Erythroblast (primary cell): ENCODE measurements at regions not wholly inside any gene's neighbourhood (a gene's known extent, or its start where the extent isn't known, plus 50 kb on each side); places are given as distances from the start of the nearest gene placed in this dataset.

Experiments used
- GATA1 ChIP-seq: IDR thresholded peaks from 2 replicates; pipeline ENCODE4 v1.6.1; 2011; ENCODE audit warnings: low read depth, mild to moderate bottlenecking, control low read depth, low read length, moderate library complexity
- POLR2A ChIP-seq: IDR thresholded peaks from 2 replicates; pipeline ENCODE4 v1.6.1; 2011; ENCODE audit warnings: mild to moderate bottlenecking, low read length

- TF ChIP-seq POLR2A (no peak), GATA1 (no peak)
These were observed 271.7 kb upstream of the NSMCE3 start for GRCh38 chr15:29541309-29541708.
